Prostate gland (tissue), 2 donors: ENCODE measurements at regions not wholly inside any gene's neighbourhood (a gene's known extent, or its start where the extent isn't known, plus 50 kb on each side); places are given as distances from the start of the nearest gene placed in this dataset.

Experiments
- DNase-seq: peaks from one replicate; pipeline ENCODE4 v3.0.0-alpha.2; 2019; ENCODE audit warnings: low spot score
- H3K27ac ChIP-seq, 2 donors: fragments of 200-600 bp; sonication (generic); 2 replicates each; pipeline ENCODE4 v1.5.1; 2017 to 2019
- H3K27me3 ChIP-seq: fragments of 200-600 bp; sonication (generic); replicated peaks from 2 replicates; pipeline ENCODE4 v1.5.1; 2019; ENCODE audit not compliant: insufficient read depth
- H3K36me3 ChIP-seq, 2 donors: fragments of 200-600 bp; sonication (generic); 1 replicate in 1 of 2; 2 replicates in 1 of 2; pipeline versions ENCODE4 v1.5.1 to v1.8.1; 2017 to 2019
- H3K4me1 ChIP-seq: fragments of 200-600 bp; sonication (generic); replicated peaks from 2 replicates; pipeline ENCODE4 v1.5.1; 2019
- H3K4me3 ChIP-seq, 2 donors: fragments of 200-600 bp; sonication (generic); 2 replicates each; pipeline ENCODE4 v1.5.1; 2017 to 2019
- H3K9me3 ChIP-seq: fragments of 200-600 bp; sonication (generic); 2 replicates; pipeline ENCODE4 v1.5.1; 2017
- CTCF ChIP-seq, 4 experiments: fragments of 200-600 bp in 2 of 4; fragments of 450-650 bp in 2 of 4; sonication (generic) in 2 of 4; IDR thresholded peaks; 1 replicate in 3 of 4; 2 replicates in 1 of 4; pipeline ENCODE4 v1.5.1; 2016 to 2019; ENCODE audit warnings: antibody characterized with exemption in 4 of 4, mild to moderate bottlenecking in 2 of 4, moderate library complexity in 2 of 4
- POLR2A ChIP-seq: fragments of 450-650 bp; IDR thresholded peaks from one replicate; pipeline ENCODE4 v1.6.1; 2016; ENCODE audit warnings: antibody characterized with exemption, mild to moderate bottlenecking
- POLR2AphosphoS5 ChIP-seq: sonication (generic); formaldehyde crosslinking; IDR thresholded peaks from one replicate; pipeline ENCODE4 v1.6.1; 2017; ENCODE audit warnings: antibody characterized with exemption
- WGBS: methylation state at CpG from one replicate; pipeline ENCODE4 v1.1.5; 2018; 5-methylcytosine and 5-hydroxymethylcytosine counted together
- intact Hi-C: fragments of 100-400 bp; cut with DNase I; formaldehyde crosslinking; loops from one replicate; pipeline ENCODE4 v1.14.2; 2022

- no peak for DNase-seq
- TF ChIP-seq CTCF (IDR thresholded peaks at IDR 0.05) (no peak), POLR2A (no peak), POLR2AphosphoS5 (no peak)
- intact Hi-C loops = no loop called here
- Histone ChIP-seq H3K4me1 (no peaks in the 10 kb centered on the region), H3K27ac (no peak overlapping the region), H3K27me3 (peaks cover 2% of the 10 kb centered on the region), H3K36me3 (no peaks in the 10 kb centered on the region), H3K4me3 (no peak overlapping the region), H3K9me3 (no peaks in the 10 kb centered on the region)
Measured at GRCh38 chr5:174363934-174364333, 318.4 kb downstream of the NSG2 start.

DNA sequence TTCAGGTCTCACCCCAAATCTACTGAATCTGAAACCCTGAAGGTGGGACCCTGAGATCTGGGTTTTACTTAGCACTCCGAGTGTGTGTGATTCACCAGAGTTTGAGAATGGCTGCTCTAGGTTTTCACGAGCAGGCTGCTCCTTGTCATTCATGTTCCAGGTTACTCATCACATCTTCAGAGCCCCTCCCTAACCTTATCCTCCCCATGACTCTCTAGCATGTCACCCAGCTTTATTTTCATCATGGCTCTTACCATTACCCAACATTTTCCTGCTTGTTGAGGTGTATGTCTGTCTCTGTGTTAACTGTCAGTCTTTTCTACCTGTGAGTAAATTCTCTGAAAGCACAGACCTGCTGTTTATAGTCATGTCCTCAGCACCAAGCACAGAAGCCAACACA is 319.2 kb downstream of the NSG2 start:
- Histone ChIP-seq H3K9me3 (no peaks in the 10 kb centered on the region), H3K4me3 (no peak overlapping the region), H3K27ac (no peak overlapping the region), H3K36me3 (no peaks in the 10 kb centered on the region), H3K27me3 (peaks cover 2% of the 10 kb centered on the region), H3K4me1 (no peaks in the 10 kb centered on the region)
- TF ChIP-seq CTCF (IDR thresholded peaks at IDR 0.05) = no peak
- no peak for TF ChIP-seq POLR2A
- TF ChIP-seq POLR2AphosphoS5 = no peak
- intact Hi-C loops = no loop called here
- no peak for DNase-seq
- 94% methylated on average over 2 of the region's 2 CpGs for WGBS

DNA sequence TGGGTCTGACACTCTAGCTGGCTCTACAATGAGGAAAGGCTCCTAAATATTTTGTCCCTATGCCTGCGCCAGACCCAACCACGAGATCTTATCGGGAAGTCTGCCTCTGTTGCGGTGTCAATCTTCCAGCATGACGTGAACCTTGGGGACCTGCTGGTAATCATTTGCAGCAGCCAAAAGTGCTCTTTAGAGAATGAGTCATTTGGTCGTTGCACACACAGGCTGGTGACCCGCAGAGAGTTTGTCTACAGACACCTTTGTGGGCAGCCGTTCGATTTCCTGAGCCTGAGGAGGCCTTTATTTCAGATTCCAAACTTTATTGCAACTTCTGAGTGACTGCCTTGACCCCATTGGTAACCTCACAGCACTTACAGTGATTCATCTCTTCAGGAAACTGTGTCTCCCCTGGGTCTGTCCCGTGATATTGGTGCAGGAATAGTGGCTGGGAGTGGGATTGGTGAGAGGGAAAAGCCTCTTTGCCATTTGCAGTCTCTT is 326.1 kb downstream of the NSG2 start:
- intact Hi-C loops = no loop called here
- no peaks in the 10 kb centered on the region for H3K36me3 ChIP-seq
- no peak overlapping the region for H3K4me3 ChIP-seq
- no peaks in the 10 kb centered on the region for H3K4me1 ChIP-seq
- H3K9me3 ChIP-seq = no peaks in the 10 kb centered on the region
- TF ChIP-seq POLR2AphosphoS5 = no peak
- TF ChIP-seq POLR2A = no peak
- TF ChIP-seq CTCF (IDR thresholded peaks at IDR 0.05) = no peak
- 24% methylated on average over 10 of the region's 10 CpGs for WGBS
- H3K27ac ChIP-seq = no peak overlapping the region
- H3K27me3 ChIP-seq = no peaks in the 10 kb centered on the region
- no peak for DNase-seq

- no peaks in the 10 kb centered on the region for H3K36me3 ChIP-seq
- intact Hi-C loops = no loop called here
- H3K27me3 ChIP-seq = no peaks in the 10 kb centered on the region
- no peaks in the 10 kb centered on the region for H3K4me1 ChIP-seq
- H3K27ac ChIP-seq = no peak overlapping the region
- no peak overlapping the region for H3K4me3 ChIP-seq
- TF ChIP-seq POLR2AphosphoS5 = no peak
- TF ChIP-seq CTCF (IDR thresholded peaks at IDR 0.05) = no peak
- TF ChIP-seq POLR2A = no peak
- 73% methylated on average over 8 of the region's 8 CpGs for WGBS
- no peak for DNase-seq
- H3K9me3 ChIP-seq = no peaks in the 10 kb centered on the region
Measured at GRCh38 chr5:174374206-174374605, 328.7 kb downstream of the NSG2 start.

- no peak for TF ChIP-seq POLR2AphosphoS5
- Histone ChIP-seq H3K4me3 (no peak overlapping the region), H3K27me3 (no peaks in the 10 kb centered on the region), H3K9me3 (no peaks in the 10 kb centered on the region), H3K36me3 (no peaks in the 10 kb centered on the region), H3K27ac (no peak overlapping the region), H3K4me1 (no peaks in the 10 kb centered on the region)
- intact Hi-C loops = no loop called here
- 84% methylated on average over 4 of the region's 4 CpGs for WGBS
- DNase-seq = no peak
Measured at GRCh38 chr5:174376056-174376455, 330.6 kb downstream of the NSG2 start.
